ENCODE measurements at regions not wholly inside any gene's neighbourhood (a gene's known extent, or its start where the extent isn't known, plus 50 kb on each side); places are given as distances from the start of the nearest gene placed in this dataset.

- TF ChIP-seq, protein P1, sequence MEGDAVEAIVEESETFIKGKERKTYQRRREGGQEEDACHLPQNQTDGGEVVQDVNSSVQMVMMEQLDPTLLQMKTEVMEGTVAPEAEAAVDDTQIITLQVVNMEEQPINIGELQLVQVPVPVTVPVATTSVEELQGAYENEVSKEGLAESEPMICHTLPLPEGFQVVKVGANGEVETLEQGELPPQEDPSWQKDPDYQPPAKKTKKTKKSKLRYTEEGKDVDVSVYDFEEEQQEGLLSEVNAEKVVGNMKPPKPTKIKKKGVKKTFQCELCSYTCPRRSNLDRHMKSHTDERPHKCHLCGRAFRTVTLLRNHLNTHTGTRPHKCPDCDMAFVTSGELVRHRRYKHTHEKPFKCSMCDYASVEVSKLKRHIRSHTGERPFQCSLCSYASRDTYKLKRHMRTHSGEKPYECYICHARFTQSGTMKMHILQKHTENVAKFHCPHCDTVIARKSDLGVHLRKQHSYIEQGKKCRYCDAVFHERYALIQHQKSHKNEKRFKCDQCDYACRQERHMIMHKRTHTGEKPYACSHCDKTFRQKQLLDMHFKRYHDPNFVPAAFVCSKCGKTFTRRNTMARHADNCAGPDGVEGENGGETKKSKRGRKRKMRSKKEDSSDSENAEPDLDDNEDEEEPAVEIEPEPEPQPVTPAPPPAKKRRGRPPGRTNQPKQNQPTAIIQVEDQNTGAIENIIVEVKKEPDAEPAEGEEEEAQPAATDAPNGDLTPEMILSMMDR (IDR thresholded peaks at IDR 0.05) = no peak
- TF ChIP-seq POLR2AphosphoS5 (IDR thresholded peaks at IDR 0.05) = no peak
Observed at GRCh38 chr10:89853781-89854191, 152.4 kb downstream of the KIF20B start.

Data from sigmoid colon (tissue), 4 donors.